ENCODE measurements at regions not wholly inside any gene's neighbourhood (a gene's known extent, or its start where the extent isn't known, plus 50 kb on each side); places are given as distances from the start of the nearest gene placed in this dataset.

DNA sequence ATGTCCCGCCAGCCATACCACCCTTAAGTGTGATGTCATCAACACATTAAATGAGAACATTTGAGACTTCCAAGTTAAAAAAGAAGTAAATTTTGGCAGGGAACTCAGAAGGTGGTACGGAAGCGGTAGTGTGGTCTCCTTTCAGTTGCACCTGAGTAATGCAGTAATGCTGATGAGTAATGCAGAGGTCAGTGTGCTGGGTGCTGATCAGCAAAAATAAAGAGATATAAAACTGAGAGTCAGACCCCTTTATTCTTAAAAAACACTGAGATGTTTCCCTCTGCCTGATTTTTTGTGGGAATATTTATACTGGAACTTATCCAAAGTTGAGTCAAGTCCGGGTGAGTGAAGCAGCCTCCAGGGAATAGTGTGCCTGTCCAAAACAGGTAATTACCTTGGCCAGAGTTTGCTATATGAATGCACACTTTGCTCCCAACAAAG lies 370.6 kb upstream of the PRICKLE1 start:
- intact Hi-C loops (cut with DNase I) = no loop called here
- no peak for TF ChIP-seq EP300 (IDR thresholded peaks at IDR 0.05)
- no peak for TF ChIP-seq POLR2A (IDR thresholded peaks at IDR 0.05)
- TF ChIP-seq POLR2AphosphoS5 (IDR thresholded peaks at IDR 0.05) = no peak
- TF ChIP-seq, protein P1, sequence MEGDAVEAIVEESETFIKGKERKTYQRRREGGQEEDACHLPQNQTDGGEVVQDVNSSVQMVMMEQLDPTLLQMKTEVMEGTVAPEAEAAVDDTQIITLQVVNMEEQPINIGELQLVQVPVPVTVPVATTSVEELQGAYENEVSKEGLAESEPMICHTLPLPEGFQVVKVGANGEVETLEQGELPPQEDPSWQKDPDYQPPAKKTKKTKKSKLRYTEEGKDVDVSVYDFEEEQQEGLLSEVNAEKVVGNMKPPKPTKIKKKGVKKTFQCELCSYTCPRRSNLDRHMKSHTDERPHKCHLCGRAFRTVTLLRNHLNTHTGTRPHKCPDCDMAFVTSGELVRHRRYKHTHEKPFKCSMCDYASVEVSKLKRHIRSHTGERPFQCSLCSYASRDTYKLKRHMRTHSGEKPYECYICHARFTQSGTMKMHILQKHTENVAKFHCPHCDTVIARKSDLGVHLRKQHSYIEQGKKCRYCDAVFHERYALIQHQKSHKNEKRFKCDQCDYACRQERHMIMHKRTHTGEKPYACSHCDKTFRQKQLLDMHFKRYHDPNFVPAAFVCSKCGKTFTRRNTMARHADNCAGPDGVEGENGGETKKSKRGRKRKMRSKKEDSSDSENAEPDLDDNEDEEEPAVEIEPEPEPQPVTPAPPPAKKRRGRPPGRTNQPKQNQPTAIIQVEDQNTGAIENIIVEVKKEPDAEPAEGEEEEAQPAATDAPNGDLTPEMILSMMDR (IDR thresholded peaks at IDR 0.05) = no peak
- no peak for DNase-seq
- no peaks in the 10 kb centered on the region for H3K4me1 ChIP-seq
- no peaks in the 10 kb centered on the region for H3K27me3 ChIP-seq
- no peak overlapping the region for H3K4me3 ChIP-seq
- WGBS, 2 donors = 78 to 83% methylated on average over 4 of the region's 4 CpGs
- H3K27ac ChIP-seq = no peak overlapping the region
- no peaks in the 10 kb centered on the region for H3K9me3 ChIP-seq
- H3K36me3 ChIP-seq = no peaks in the 10 kb centered on the region

DNA sequence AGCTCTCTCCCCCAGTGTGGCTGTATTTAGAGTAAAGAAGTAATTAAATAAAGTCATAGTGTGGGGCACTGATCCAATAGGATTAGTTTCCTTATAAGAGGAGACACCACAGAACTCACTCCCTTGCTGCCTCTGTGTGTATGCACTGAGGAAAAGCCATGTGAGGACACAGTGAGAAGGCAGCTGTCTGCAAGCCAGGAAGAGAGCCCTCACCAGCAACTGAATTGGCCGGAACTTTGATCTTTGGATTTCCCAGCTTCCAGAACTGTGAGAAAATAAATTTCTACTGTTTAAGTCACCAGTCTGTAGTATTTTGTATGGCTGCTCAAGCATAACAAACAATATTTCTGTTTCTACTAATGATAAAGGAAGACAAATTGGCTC lies 368.7 kb upstream of the PRICKLE1 start:
- Histone ChIP-seq H3K9me3 (no peaks in the 10 kb centered on the region), H3K36me3 (no peaks in the 10 kb centered on the region), H3K27ac (no peak overlapping the region), H3K4me1 (no peaks in the 10 kb centered on the region), H3K4me3 (no peak overlapping the region), H3K27me3 (no peaks in the 10 kb centered on the region)
- WGBS, 2 donors = 66 to 79% methylated on average over 1 of the region's 1 CpG
- DNase-seq = no peak
- TF ChIP-seq POLR2AphosphoS5 (IDR thresholded peaks at IDR 0.05) (no peak), POLR2A (IDR thresholded peaks at IDR 0.05) (no peak), EP300 (IDR thresholded peaks at IDR 0.05) (no peak)
- TF ChIP-seq, protein P1 (IDR thresholded peaks at IDR 0.05) = no peak
- intact Hi-C loops (cut with DNase I) = no loop called here

DNA sequence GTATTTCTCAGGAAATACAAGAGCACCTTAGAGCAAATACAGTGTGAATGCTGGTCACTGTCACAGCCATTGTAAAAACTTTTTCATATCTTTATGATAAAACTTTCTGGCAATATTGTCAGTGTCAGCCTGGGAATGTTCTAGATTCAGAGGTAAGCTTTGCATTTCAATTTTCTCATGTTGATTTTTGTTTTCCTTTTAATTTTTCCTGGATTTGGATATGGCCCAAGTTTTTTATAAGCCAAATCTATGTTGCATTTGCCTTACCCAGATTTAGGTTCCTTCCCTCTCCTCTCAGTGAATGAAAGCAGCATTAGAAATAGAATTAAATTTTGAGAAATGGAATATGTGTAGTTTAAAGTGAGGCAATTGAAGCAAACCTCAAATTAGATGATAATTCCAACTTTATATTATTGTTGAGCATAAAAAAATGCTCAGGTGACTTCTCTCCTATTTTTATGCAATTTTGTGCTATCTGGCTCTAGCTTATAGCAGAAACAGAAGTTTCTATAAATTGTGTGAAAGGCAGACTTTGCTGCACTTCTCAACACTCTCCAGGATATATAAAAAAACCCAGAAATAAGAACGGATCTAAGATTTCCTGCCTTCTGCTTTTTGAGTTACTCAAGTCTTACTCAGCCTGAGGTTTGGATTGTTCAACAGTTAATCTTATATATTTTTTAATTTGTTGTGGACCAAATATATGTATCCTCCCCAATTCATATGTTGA lies 368.2 kb upstream of the PRICKLE1 start:
- TF ChIP-seq POLR2A (IDR thresholded peaks at IDR 0.05) = no peak
- TF ChIP-seq POLR2AphosphoS5 (IDR thresholded peaks at IDR 0.05) = no peak
- no peak for TF ChIP-seq EP300 (IDR thresholded peaks at IDR 0.05)
- TF ChIP-seq, protein P1 (IDR thresholded peaks at IDR 0.05) = no peak
- no peak overlapping the region for H3K4me3 ChIP-seq
- H3K36me3 ChIP-seq = no peaks in the 10 kb centered on the region
- no peak overlapping the region for H3K27ac ChIP-seq
- peaks cover 0 to under 1% (median 0%) of the 10 kb centered on the region in 4 donors for H3K9me3 ChIP-seq
- WGBS, 2 donors = 38 to 70% methylated on average over 1 of the region's 1 CpG
- intact Hi-C loops (cut with DNase I) = no loop called here
- no peaks in the 10 kb centered on the region for H3K27me3 ChIP-seq
- no peak for DNase-seq
- H3K4me1 ChIP-seq = no peaks in the 10 kb centered on the region

DNA sequence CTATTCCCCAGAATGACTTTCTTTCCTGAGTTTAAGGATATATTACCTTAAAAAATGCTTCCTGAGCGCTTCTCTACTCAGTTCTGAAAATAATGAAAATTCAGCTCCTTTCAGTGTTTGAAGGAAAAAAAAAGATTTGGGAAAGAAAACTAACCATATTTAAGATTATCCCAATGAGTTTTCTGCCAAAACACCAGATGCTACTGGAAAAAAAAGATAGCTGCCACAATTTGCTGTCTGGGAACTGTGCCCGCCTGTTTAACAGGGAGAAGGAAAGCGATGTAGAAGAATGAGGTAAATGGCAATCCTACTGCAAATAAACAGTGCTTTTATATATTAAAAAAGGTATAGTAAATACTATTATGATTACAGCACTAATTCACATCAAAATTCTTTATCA lies 367.6 kb upstream of the PRICKLE1 start:
- WGBS, 2 donors = 87 to 91% methylated on average over 3 of the region's 3 CpGs
- no peak overlapping the region for H3K27ac ChIP-seq
- no peaks in the 10 kb centered on the region for H3K27me3 ChIP-seq
- no peak for DNase-seq
- no peaks in the 10 kb centered on the region for H3K36me3 ChIP-seq
- intact Hi-C loops (cut with DNase I) = no loop called here
- H3K4me1 ChIP-seq = no peaks in the 10 kb centered on the region
- no peak for TF ChIP-seq EP300 (IDR thresholded peaks at IDR 0.05)
- TF ChIP-seq POLR2A (IDR thresholded peaks at IDR 0.05) = no peak
- no peak for TF ChIP-seq POLR2AphosphoS5 (IDR thresholded peaks at IDR 0.05)
- TF ChIP-seq, protein P1 (IDR thresholded peaks at IDR 0.05) = no peak
- peaks cover 0 to 4% (median 0%) of the 10 kb centered on the region in 4 donors for H3K9me3 ChIP-seq
- no peak overlapping the region for H3K4me3 ChIP-seq

DNA sequence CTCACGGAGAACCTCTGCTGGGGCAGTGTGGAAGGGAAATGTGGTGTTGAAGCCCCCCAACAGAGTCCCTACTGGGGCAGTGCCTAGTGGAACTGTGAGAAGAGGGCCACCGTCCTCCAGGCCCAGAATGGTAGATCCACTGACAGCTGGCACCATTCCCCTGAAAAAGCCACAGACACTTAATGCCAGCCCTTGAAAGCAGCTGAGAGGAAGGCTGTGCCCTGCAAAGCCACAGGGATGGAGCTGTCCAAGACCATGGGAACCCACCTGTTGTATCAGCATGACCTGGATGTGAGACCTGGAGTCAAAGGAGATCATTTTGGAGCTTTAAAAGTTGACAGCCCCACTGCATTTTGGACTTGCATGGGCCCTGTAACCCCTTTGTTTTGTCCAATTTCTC lies 363.5 kb upstream of the PRICKLE1 start:
- Histone ChIP-seq H3K36me3 (no peaks in the 10 kb centered on the region), H3K27me3 (no peaks in the 10 kb centered on the region), H3K27ac (no peak overlapping the region), H3K4me1 (no peaks in the 10 kb centered on the region), H3K9me3 (peaks cover 0 to 4% (median 0%) of the 10 kb centered on the region in 4 donors), H3K4me3 (no peak overlapping the region)
- DNase-seq = no peak
- WGBS, 2 donors = 91 to 93% methylated on average over 2 of the region's 2 CpGs
- TF ChIP-seq, protein P1 (IDR thresholded peaks at IDR 0.05) = no peak
- TF ChIP-seq POLR2AphosphoS5 (IDR thresholded peaks at IDR 0.05) = no peak
- no peak for TF ChIP-seq POLR2A (IDR thresholded peaks at IDR 0.05)
- TF ChIP-seq EP300 (IDR thresholded peaks at IDR 0.05) = no peak
- intact Hi-C loops (cut with DNase I) = no loop called here
